OCI-LY7 (cell line): ENCODE measurements at regions not wholly inside any gene's neighbourhood (a gene's known extent, or its start where the extent isn't known, plus 50 kb on each side); places are given as distances from the start of the nearest gene placed in this dataset.

ENCODE experiments used
- EZH2phosphoT487 ChIP-seq: fragments of 200-600 bp; sonication (generic); IDR thresholded peaks from 2 replicates; pipeline ENCODE4 v1.6.1; 2018; ENCODE audit warnings: low read depth, borderline replicate concordance, mild to moderate bottlenecking, mixed run types, antibody characterized with exemption, low read length, moderate library complexity, mixed read lengths
- TF ChIP-seq, protein P1 (sequence below): fragments of 200-600 bp; sonication (generic); conservative IDR thresholded peaks from 2 replicates; pipeline ENCODE4 v1.5.1; 2014; ENCODE audit warnings: mild to moderate bottlenecking, antibody characterized with exemption, low read length, moderate library complexity, mixed read lengths

DNA sequence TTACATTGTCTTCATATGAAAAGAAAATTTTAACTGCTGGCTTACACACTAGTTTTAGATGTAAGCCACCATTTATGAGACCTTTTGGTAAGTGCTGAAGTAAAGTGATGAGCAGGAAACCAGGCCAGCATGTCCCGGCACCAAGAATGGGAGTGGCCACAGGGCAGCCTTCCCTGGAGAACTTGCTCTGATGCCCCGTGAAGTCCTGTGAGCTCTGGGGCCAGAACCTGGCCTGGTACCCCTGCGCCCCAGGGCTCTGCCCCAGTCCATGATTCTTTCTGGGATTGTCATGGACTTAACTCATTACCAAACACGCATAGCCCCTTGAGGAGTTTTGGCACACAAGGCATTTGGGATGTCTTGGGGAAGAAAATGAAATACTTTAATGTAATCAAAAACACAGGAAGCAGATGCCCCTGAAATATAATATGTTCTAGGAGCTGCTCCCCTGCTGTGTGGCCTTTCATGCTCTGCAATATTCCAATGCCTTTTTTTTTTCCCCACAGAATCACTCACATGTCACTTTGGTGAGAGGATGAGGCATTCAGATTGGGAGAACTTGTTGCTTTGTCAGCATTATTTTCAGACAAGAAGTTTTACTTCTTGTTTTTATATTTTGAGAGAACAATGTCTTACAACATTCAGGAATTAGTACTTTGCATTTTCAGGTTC, 53.1 kb upstream of the CXCL12 start:
- TF ChIP-seq, protein P1, sequence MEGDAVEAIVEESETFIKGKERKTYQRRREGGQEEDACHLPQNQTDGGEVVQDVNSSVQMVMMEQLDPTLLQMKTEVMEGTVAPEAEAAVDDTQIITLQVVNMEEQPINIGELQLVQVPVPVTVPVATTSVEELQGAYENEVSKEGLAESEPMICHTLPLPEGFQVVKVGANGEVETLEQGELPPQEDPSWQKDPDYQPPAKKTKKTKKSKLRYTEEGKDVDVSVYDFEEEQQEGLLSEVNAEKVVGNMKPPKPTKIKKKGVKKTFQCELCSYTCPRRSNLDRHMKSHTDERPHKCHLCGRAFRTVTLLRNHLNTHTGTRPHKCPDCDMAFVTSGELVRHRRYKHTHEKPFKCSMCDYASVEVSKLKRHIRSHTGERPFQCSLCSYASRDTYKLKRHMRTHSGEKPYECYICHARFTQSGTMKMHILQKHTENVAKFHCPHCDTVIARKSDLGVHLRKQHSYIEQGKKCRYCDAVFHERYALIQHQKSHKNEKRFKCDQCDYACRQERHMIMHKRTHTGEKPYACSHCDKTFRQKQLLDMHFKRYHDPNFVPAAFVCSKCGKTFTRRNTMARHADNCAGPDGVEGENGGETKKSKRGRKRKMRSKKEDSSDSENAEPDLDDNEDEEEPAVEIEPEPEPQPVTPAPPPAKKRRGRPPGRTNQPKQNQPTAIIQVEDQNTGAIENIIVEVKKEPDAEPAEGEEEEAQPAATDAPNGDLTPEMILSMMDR, result no peak
- no peak for TF ChIP-seq EZH2phosphoT487
